ENCODE measurements at regions not wholly inside any gene's neighbourhood (a gene's known extent, or its start where the extent isn't known, plus 50 kb on each side); places are given as distances from the start of the nearest gene placed in this dataset.

- no peak overlapping the region for H3K4me3 ChIP-seq (ENCODE audit: control insufficient read depth, low read depth, low read length)
- DNase-seq (ENCODE audit: low read depth), result no peak
- TF ChIP-seq CTCF (IDR thresholded peaks at IDR 0.05; ENCODE audit: control insufficient read depth, insufficient read depth, low read depth, low read length, missing control alignments), result no peak
These were observed 97.4 kb upstream of the ITGA6 start for GRCh38 chr2:172329774-172330671.

GRCh38 chr2:172332507-172332906 lies 94.9 kb upstream of the ITGA6 start:
- no peak for TF ChIP-seq CTCF (IDR thresholded peaks at IDR 0.05; ENCODE audit: control insufficient read depth, insufficient read depth, low read depth, low read length, missing control alignments)
- H3K4me3 ChIP-seq (ENCODE audit: control insufficient read depth, low read depth, low read length), result no peak overlapping the region
- no peak for DNase-seq (ENCODE audit: low read depth)

DNA sequence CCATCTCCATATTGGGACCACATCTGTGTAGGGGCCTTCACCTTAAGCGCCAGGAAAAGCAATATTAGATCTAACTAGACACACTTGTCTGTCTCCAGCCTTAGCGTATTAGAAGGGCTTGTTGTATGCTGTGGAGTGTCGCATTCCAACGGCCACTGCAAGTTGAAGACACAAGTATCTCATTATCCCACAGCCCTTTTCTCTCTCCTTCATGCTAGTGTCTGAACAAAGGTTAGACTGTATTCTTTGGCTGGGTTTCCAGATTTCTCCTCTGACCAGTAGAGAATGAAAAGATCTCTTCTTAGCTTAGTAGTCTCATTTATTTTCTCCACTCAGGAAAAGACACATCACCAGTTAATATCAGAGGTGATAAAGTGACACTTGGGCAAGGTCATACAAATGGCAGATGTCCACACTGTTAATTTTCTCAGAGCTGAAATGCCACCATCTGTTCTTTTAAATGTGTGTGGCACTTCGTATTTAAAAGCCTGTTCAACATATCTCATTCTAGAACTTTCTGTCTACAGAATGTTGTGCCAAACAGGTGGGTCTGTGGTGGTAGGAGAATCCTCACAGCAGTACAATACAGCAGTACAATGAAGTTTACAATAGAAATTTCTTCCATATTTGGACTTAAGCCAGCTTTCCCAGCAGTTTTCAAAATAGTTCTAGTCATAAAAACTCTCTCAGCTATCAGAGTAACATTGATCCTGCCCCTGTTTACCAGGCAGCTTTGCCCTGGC lies 94.0 kb upstream of the ITGA6 start:
- DNase-seq (ENCODE audit: low read depth), result no peak
- TF ChIP-seq CTCF (IDR thresholded peaks at IDR 0.05; ENCODE audit: control insufficient read depth, insufficient read depth, low read depth, low read length, missing control alignments), result no peak

GRCh38 chr2:172333978-172334330 lies 93.4 kb upstream of the ITGA6 start:
- H3K4me3 ChIP-seq (ENCODE audit: control insufficient read depth, low read depth, low read length), result no peak overlapping the region
- no peak for DNase-seq (ENCODE audit: low read depth)
- TF ChIP-seq CTCF (IDR thresholded peaks at IDR 0.05; ENCODE audit: control insufficient read depth, insufficient read depth, low read depth, low read length, missing control alignments), result no peak

More for the DNA sequence above, 94.0 kb upstream of the ITGA6 start:
- H3K4me3 ChIP-seq (ENCODE audit: control insufficient read depth, low read depth, low read length), result no peak overlapping the region

- no peak for DNase-seq (ENCODE audit: low read depth)
These were observed 92.4 kb upstream of the ITGA6 start for GRCh38 chr2:172334988-172335387.

GRCh38 chr2:172335736-172336135 lies 91.7 kb upstream of the ITGA6 start:
- DNase-seq (ENCODE audit: low read depth), result no peak
- H3K4me3 ChIP-seq (ENCODE audit: control insufficient read depth, low read depth, low read length), result no peak overlapping the region
- no peak for TF ChIP-seq CTCF (IDR thresholded peaks at IDR 0.05; ENCODE audit: control insufficient read depth, insufficient read depth, low read depth, low read length, missing control alignments)

More at GRCh38 chr2:172334988-172335387, 92.4 kb upstream of the ITGA6 start:
- H3K4me3 ChIP-seq (ENCODE audit: control insufficient read depth, low read depth, low read length), result no peak overlapping the region
- no peak for TF ChIP-seq CTCF (IDR thresholded peaks at IDR 0.05; ENCODE audit: control insufficient read depth, insufficient read depth, low read depth, low read length, missing control alignments)
